HepG2 (cell line): ENCODE measurements at regions not wholly inside any gene's neighbourhood (a gene's known extent, or its start where the extent isn't known, plus 50 kb on each side); places are given as distances from the start of the nearest gene placed in this dataset.

ENCODE experiments used
- BRF2 ChIP-seq: sonication (generic); formaldehyde crosslinking; IDR thresholded peaks from 2 replicates; pipeline ENCODE4 v1.8.1; 2022; ENCODE audit warnings: mild to moderate bottlenecking, missing genetic modification reagents
- CTCF ChIP-seq: sonication (generic); formaldehyde crosslinking; IDR thresholded peaks from 2 replicates; pipeline ENCODE4 v1.5.0; 2020; ENCODE audit warnings: mild to moderate bottlenecking, missing genetic modification reagents, moderate library complexity
- GABPA ChIP-seq, 2 experiments: IDR thresholded peaks; 2 replicates each; pipeline ENCODE4 v1.6.1; 2011 to 2016; ENCODE audit warnings: low read depth in 2 of 2, low read length in 1 of 2, missing biosample characterization in 1 of 2, missing genetic modification characterization in 1 of 2
- GTF3A ChIP-seq: sonication (generic); formaldehyde crosslinking; conservative IDR thresholded peaks from 2 replicates; pipeline ENCODE4 v1.4.0; 2020; ENCODE audit warnings: mild to moderate bottlenecking, missing genetic modification reagents
- HIC2 ChIP-seq: sonication (generic); formaldehyde crosslinking; IDR thresholded peaks from 2 replicates; pipeline ENCODE4 v1.9.0; 2022; ENCODE audit warnings: low read depth, missing genetic modification reagents
- KDM2A ChIP-seq: sonication (generic); formaldehyde crosslinking; IDR thresholded peaks from 2 replicates; pipeline ENCODE4 v1.4.0; 2020; ENCODE audit warnings: low read depth, missing genetic modification reagents, borderline replicate concordance
- NR3C1 ChIP-seq: sonication (generic); formaldehyde crosslinking; IDR thresholded peaks from 2 replicates; pipeline ENCODE4 v1.4.0; 2020; ENCODE audit warnings: missing genetic modification reagents
- PATZ1 ChIP-seq: sonication (generic); formaldehyde crosslinking; IDR thresholded peaks from 2 replicates; pipeline ENCODE4 v1.4.0; 2020; ENCODE audit warnings: missing genetic modification reagents
- RBFOX2 ChIP-seq: fragments of 200-400 bp; formaldehyde crosslinking; IDR thresholded peaks from 2 replicates; pipeline ENCODE4 v1.6.1; 2017; ENCODE audit warnings: low read depth, mild to moderate bottlenecking, low read length
- REST ChIP-seq, 2 experiments: IDR thresholded peaks; 2 replicates each; pipeline ENCODE4 v1.6.1; 2011 to 2012; ENCODE audit warnings: low read length in 2 of 2, borderline replicate concordance in 1 of 2, low read depth in 1 of 2, mild to moderate bottlenecking in 1 of 2, moderate library complexity in 1 of 2
- STAT6 ChIP-seq: sonication (generic); formaldehyde crosslinking; IDR thresholded peaks from 2 replicates; pipeline ENCODE4 v1.4.0; 2020; ENCODE audit warnings: missing genetic modification reagents, mild to moderate bottlenecking, borderline replicate concordance
- ZNF510 ChIP-seq: sonication (generic); formaldehyde crosslinking; IDR thresholded peaks from 2 replicates; pipeline ENCODE4 v1.4.0; 2020; ENCODE audit warnings: low read depth, mild to moderate bottlenecking, missing genetic modification reagents

GRCh38 chr6:169921853-169922824 is 170.7 kb downstream of the ERMARD start (continued):
- TF ChIP-seq NR3C1 (no peak), GABPA (IDR thresholded peaks at IDR 0.05; ENCODE audit: low read depth, low read length) (no peak), GABPA (CRISPR knock-in tag; IDR thresholded peaks at IDR 0.05; ENCODE audit: low read depth) (peak; percentile 58), HIC2 (CRISPR knock-in tag) (peak; percentile 60; the same call in 1 of the 2 replicates), RBFOX2 (0 out of 2 replicates have a peak, but pooled peaks have one; percentile 32), BRF2 (CRISPR knock-in tag) (0 out of 2 replicates have a peak, but pooled peaks have one; percentile 41), STAT6 (CRISPR knock-in tag) (no peak), ZNF510 (CRISPR knock-in tag) (no peak), GTF3A (no peak), PATZ1 (peak; percentile 53), CTCF (0 out of 2 replicates have a peak, but pooled peaks have one; percentile 9), REST (IDR thresholded peaks at IDR 0.05; ENCODE audit: borderline replicate concordance in 1 of 2, low read depth in 1 of 2, low read length in 2 of 2) (no peak), KDM2A (CRISPR knock-in tag) (peak; percentile 64; the same call in 1 of the 2 replicates)
